HG03039 (cell line): ENCODE measurements at regions not wholly inside any gene's neighbourhood (a gene's known extent, or its start where the extent isn't known, plus 50 kb on each side); places are given as distances from the start of the nearest gene placed in this dataset.
"Not testable (repeated sequence)": the region's sequence is repeated elsewhere in the genome, so short reads cannot be mapped to it uniquely, and the experiment has no call there.

Source experiments
- ATAC-seq: cut with Tn5 transposase; IDR thresholded peaks from one replicate; pipeline ENCODE4 v1.9.1; 2021; ENCODE audit warnings: mild to moderate bottlenecking, moderate library complexity; ENCODE audit not compliant: unreplicated experiment

GRCh38 chr4:56148428-56148827, 199.7 kb downstream of the CEP135 start:
- no peak for ATAC-seq

- ATAC-seq: no peak
Observed at GRCh38 chr4:56147371-56147770, 198.6 kb downstream of the CEP135 start.

- ATAC-seq: no peak
Observed at GRCh38 chr4:56146956-56147355, 198.2 kb downstream of the CEP135 start.

DNA sequence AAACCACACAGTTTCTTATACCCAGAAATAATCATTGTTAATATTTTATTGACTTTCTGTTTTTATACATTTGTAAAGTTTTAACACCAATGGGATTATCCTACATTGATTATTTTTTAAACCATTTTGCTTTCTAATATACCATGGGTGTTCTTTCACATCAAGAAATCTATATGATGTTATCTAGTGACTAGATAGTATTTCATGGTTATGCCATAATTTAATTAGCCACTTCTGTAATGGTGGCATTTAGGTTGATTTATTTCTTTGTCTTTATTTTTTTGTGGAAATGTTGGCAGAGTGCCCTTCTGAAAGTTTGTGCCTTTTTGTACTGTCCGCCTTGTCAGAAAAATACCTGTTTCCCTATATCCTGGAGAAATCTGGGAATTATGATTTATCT, 193.3 kb downstream of the CEP135 start:
- ATAC-seq: no peak

GRCh38 chr4:56139241-56139827, 190.6 kb downstream of the CEP135 start:
- no peak for ATAC-seq

- ATAC-seq: not testable (repeated sequence)
Observed at GRCh38 chr4:56134834-56135233, 186.1 kb downstream of the CEP135 start.

DNA sequence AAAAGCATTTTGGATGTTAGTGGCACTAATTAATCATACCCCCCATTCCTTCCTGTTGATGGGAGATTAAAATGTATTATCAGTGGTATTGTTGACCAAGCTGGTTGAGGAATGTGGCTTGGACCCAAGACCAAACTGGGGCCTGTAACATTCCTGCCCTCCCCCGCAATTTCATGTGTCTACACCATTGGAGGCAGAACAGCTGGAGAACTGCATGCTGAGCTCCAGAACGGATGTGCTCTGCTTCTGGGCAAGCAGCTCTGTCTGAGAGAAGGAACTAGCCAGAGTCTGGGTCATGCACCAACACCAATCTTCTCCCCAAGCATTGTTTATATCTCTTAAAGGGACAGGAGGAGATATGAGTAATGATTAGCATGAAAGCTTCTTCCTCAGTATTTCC, 185.5 kb downstream of the CEP135 start:
- ATAC-seq: no peak

DNA sequence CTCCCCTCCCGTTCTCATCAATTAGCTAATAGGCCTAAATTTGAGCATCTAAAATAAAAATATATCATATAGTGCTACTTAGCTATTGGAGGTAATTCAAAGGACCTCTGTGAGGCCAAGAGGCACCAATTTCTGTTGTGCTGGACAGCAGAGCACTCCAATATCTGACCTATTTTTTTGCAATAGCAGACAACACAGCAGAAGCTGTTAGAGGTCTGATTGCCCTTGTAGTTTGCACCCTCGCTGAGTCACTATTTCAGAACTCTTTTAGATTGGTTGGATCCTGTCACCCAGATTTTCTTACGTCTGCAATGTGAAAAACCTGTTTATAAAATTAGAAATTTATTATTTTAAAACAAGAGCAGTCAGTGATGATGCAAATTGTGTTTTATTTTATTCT, 184.1 kb downstream of the CEP135 start:
- ATAC-seq: no peak

DNA sequence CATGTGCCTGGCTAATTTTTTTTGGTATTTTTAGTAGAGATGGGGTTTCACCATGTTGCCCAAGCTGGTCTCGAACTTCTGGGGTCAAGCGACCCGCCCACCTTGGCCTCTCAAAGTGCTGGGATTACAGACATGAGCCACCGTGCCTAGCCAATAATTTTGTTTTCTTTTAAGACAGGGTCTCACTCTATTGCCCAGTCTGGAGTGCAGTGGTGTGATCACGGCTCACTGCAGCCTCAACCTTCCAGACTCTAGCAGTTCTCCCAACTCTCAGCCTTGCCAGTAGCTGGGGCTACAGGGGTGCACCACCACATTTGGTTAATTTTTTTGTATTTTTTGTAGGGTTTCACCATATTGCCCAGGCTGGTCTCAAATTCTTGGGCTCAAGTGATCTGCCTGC, 183.4 kb downstream of the CEP135 start:
- ATAC-seq: not testable (repeated sequence)

GRCh38 chr4:56130606-56131155, 181.9 kb downstream of the CEP135 start:
- ATAC-seq: no peak

GRCh38 chr4:56129431-56129861, 180.7 kb downstream of the CEP135 start:
- no peak for ATAC-seq

DNA sequence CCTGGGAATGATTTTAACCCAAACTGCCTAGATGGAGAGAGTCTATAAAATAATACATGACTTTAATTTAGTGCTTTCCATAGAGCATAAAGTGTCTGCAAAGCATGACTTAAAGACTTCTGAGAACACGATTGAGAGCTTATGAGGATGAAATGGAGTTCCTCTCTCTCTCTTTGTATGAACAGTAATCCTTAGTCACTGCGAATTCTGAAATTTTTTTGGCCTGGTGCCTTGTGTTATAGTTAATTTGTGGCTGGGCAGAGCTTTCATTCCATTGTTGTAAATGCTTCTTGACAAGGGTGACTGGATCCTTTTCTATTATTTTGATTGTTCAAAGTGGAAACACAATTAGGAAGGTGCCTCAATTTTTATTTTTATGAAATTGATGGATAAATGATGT, 179.5 kb downstream of the CEP135 start:
- no peak for ATAC-seq

- no peak for ATAC-seq
Observed at GRCh38 chr4:56127716-56128115, 179.0 kb downstream of the CEP135 start.

DNA sequence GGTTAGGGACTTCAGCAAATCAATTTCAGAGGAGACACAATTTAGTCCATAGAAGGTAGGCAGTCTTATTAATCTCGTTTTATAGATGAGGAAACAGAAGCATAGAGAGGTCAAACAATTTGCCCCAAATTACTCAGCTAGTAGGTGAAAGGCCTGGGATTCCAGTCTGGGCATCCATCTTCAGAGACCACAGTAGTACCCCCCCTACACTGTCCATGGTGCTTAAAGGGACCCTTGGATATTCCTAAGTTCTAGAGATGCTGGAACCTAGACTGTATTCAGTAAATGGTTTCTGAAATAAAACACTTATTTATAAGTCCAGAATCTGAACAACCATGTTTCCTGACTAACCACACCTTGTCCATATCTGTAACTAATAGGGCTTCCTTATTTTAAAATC, 174.8 kb downstream of the CEP135 start:
- no peak for ATAC-seq

DNA sequence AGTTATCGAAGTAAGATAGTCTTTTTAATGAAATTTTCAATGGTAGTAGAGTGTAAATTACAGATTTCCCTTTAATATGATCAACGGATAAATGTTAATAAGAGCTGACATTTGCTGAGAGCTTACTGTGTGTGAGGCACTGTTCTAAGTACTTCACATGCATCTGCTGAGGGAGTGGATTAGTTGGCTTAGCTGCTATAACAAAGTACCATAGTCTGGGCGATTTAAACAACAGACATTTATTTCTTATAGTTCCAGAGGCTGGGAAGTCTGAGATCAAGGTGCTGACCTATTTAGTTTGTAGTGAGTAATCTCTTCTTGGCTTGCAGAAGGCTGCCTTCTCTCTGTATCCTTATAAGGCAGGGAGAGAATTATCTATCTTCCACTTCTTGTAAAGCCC, 174.3 kb downstream of the CEP135 start:
- ATAC-seq: no peak

DNA sequence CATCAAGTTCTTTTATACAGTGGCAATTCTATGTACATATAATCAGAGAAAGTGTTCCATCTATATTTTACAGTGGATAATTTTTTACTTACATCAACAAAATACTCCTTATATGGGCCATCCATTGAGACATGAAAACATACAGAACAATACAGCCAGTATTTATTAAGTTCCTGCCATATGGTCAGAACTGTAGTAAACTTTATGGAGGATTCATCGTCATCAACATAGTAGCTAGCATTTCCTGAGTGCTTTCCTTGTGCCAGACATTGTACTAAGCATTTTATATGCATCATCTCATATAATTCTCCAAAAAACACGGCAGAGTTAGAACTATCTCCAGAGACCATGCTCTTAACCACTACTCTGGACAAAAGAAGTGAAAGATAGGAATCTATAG, 170.1 kb downstream of the CEP135 start:
- ATAC-seq: no peak

DNA sequence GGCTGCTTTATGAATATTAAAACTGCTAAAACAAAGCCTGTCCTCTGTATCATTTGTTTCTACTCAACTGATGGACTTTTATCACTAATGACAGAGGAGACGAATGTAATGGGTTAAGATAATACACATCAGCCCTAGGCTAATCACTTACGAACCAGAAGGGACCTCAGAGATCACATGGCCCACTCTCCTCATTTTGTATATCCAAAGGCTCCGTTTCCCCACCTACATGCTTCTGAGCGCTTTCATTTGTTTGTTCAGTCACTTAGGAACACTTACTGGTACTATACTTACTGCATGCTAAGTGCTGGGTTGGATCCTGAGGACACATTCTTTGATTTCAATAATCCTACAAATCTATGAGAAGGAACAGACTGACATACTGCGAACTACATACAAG, 169.3 kb downstream of the CEP135 start:
- ATAC-seq: no peak

GRCh38 chr4:56115898-56116297, 167.2 kb downstream of the CEP135 start:
- no peak for ATAC-seq

DNA sequence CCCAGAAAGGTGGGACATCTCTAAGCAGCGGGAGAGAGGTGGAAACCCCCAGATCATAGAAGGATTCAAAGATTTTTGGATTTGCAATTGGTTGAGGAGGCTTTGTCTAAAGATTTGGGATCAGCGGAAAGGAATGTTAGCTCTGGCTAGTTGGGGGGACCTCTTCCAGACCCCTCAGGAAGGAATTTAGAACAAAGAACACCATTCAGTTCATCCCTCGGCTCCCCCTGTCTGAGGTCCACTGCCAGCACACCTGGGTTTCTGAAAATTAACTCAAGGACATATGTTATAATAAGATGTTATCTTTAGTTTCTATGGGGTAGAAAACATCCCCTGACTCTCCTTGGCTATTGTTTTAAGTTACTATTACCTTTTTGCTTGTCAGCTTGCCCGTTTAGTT, 163.6 kb downstream of the CEP135 start:
- ATAC-seq: no peak

- ATAC-seq: no peak
Observed at GRCh38 chr4:56106180-56107147, 157.7 kb downstream of the CEP135 start.

GRCh38 chr4:56104188-56104587, 155.4 kb downstream of the CEP135 start:
- no peak for ATAC-seq

DNA sequence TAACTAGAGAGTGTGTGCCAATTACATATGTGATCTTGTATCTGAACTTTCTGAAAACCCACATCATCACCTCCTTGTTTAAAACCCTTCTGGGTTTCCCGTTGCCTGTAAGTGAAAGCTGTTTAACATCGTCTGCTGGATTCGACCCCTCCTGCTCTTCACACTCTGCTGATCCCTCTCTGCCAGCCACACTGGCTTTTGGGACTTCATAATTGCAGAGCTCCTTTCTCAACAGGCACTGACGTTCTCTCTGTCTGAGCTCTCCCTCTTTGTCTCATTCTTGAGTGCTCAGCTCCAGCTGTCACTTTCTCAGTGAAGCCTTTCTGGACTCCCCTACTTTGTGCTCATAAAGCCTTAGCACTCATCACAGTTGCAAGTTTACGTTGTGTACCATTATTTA, 153.9 kb downstream of the CEP135 start:
- no peak for ATAC-seq
